NB4 (cell line): ENCODE measurements at regions not wholly inside any gene's neighbourhood (a gene's known extent, or its start where the extent isn't known, plus 50 kb on each side); places are given as distances from the start of the nearest gene placed in this dataset.

ENCODE experiments used
- POLR2A ChIP-seq: IDR thresholded peaks from 2 replicates; pipeline ENCODE4 v1.6.1; 2011; ENCODE audit warnings: mild to moderate bottlenecking; ENCODE audit not compliant: insufficient read length; ENCODE audit errors: extremely low read depth
- TF ChIP-seq, protein P1 (sequence below): IDR thresholded peaks from one replicate; pipeline ENCODE4 v1.5.1; 2012; ENCODE audit warnings: low read depth, low read length
- TF ChIP-seq, protein P2 (sequence below): IDR thresholded peaks from 2 replicates; pipeline ENCODE4 v1.6.1; 2011; ENCODE audit warnings: low read depth, low read length

DNA sequence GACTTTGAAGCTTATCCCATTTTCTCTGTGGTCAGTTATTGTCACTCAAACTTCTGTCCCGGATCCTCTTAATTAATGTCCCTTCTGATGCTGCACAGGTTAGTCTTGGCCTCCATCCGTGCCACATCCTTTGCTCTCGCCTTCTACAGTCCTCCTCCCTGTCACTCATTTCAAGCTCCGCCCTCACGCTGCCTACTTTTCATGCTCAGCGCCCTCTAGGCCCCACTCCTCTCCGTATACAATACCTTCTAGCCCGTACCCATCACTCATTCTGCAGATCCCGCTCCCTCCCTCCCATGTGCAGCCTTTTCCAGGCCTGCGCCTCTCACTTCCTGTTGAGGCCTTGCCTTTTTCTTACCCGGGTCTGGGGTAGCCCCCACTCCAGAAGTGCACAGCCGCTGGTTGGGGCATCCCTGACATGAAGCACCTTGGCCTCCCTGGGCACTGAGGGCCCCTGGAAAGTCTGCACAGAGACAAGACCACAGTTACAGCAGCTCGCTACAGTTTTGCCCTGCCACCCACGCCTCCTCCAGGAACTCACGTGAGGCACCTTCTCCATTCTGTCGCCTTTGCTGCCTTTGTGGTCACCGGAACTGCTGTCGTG, 88.5 kb upstream of the SLC25A48 start:
- TF ChIP-seq, protein P1, sequence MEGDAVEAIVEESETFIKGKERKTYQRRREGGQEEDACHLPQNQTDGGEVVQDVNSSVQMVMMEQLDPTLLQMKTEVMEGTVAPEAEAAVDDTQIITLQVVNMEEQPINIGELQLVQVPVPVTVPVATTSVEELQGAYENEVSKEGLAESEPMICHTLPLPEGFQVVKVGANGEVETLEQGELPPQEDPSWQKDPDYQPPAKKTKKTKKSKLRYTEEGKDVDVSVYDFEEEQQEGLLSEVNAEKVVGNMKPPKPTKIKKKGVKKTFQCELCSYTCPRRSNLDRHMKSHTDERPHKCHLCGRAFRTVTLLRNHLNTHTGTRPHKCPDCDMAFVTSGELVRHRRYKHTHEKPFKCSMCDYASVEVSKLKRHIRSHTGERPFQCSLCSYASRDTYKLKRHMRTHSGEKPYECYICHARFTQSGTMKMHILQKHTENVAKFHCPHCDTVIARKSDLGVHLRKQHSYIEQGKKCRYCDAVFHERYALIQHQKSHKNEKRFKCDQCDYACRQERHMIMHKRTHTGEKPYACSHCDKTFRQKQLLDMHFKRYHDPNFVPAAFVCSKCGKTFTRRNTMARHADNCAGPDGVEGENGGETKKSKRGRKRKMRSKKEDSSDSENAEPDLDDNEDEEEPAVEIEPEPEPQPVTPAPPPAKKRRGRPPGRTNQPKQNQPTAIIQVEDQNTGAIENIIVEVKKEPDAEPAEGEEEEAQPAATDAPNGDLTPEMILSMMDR = no peak
- TF ChIP-seq POLR2A = no peak
- TF ChIP-seq, protein P2, sequence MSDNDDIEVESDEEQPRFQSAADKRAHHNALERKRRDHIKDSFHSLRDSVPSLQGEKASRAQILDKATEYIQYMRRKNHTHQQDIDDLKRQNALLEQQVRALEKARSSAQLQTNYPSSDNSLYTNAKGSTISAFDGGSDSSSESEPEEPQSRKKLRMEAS = no peak
